Thyroid gland (tissue), 4 donors: ENCODE measurements at regions not wholly inside any gene's neighbourhood (a gene's known extent, or its start where the extent isn't known, plus 50 kb on each side); places are given as distances from the start of the nearest gene placed in this dataset.

Source experiments
- DNase-seq, 2 donors: peaks; one replicate each; pipeline ENCODE4 v3.0.0-alpha.2; 2019
- H3K27ac ChIP-seq, 3 donors: fragments of 200-600 bp; sonication (generic); 1 replicate in 2 of 3; 2 replicates in 1 of 3; pipeline ENCODE4 v1.5.1; 2016 to 2019; ENCODE audit warnings: mild to moderate bottlenecking in 1 of 3, moderate library complexity in 1 of 3
- H3K27me3 ChIP-seq: fragments of 200-600 bp; sonication (generic); one replicate; pipeline ENCODE4 v1.5.1; 2019
- H3K36me3 ChIP-seq, 2 donors: fragments of 200-600 bp; sonication (generic); one replicate each; pipeline ENCODE4 v1.5.1; 2016 to 2019
- H3K4me1 ChIP-seq, 2 donors: fragments of 200-600 bp; sonication (generic); one replicate each; pipeline ENCODE4 v1.5.1; 2017 to 2019
- H3K4me3 ChIP-seq, 3 donors: fragments of 200-600 bp; sonication (generic); replicated peaks in 1 of 3; 1 replicate in 2 of 3; 2 replicates in 1 of 3; pipeline ENCODE4 v1.5.1; 2016; ENCODE audit warnings: mild to moderate bottlenecking in 1 of 3
- H3K9me3 ChIP-seq: fragments of 200-600 bp; sonication (generic); one replicate; pipeline ENCODE4 v1.5.1; 2017
- CTCF ChIP-seq, 6 experiments: fragments of 200-600 bp in 3 of 6; fragments of 450-650 bp in 3 of 6; sonication (generic) in 3 of 6; IDR thresholded peaks; one replicate each; pipeline ENCODE4 v1.5.1; 2016 to 2019; ENCODE audit warnings: antibody characterized with exemption in 6 of 6, mild to moderate bottlenecking in 2 of 6, inconsistent platforms in 1 of 6, moderate library complexity in 1 of 6
- POLR2A ChIP-seq, 2 donors: fragments of 450-650 bp; IDR thresholded peaks; one replicate each; pipeline ENCODE4 v1.6.1; 2017; ENCODE audit warnings: antibody characterized with exemption in 2 of 2, mild to moderate bottlenecking in 2 of 2, moderate library complexity in 1 of 2
- WGBS, 2 donors: methylation state at CpG; one replicate each; pipeline ENCODE4 v1.1.5; 2017; 5-methylcytosine and 5-hydroxymethylcytosine counted together
- intact Hi-C: fragments of 100-400 bp; cut with DNase I; formaldehyde crosslinking; loops from one replicate; pipeline ENCODE4 v1.15.1; 2023

GRCh38 chr16:51640196-51640595 lies 489.1 kb upstream of the SALL1 start:
- H3K4me3 ChIP-seq = no peak overlapping the region
- WGBS, 2 donors = 92 to 95% methylated on average over 4 of the region's 4 CpGs
- no peaks in the 10 kb centered on the region for H3K4me1 ChIP-seq
- no peak for DNase-seq
- no peaks in the 10 kb centered on the region for H3K9me3 ChIP-seq
- no peak overlapping the region for H3K27ac ChIP-seq
- TF ChIP-seq CTCF (IDR thresholded peaks at IDR 0.05) = no peak
- TF ChIP-seq POLR2A (IDR thresholded peaks at IDR 0.05) = no peak
- no peaks in the 10 kb centered on the region for H3K27me3 ChIP-seq
- H3K36me3 ChIP-seq = no peaks in the 10 kb centered on the region
- intact Hi-C loops = no loop called here

- DNase-seq = no peak
- TF ChIP-seq POLR2A (IDR thresholded peaks at IDR 0.05) (no peak), CTCF (IDR thresholded peaks at IDR 0.05) (no peak)
- no peaks in the 10 kb centered on the region for H3K9me3 ChIP-seq
- no peak overlapping the region for H3K27ac ChIP-seq
- 77 to 90% methylated on average over 3 of the region's 3 CpGs for WGBS, 2 donors
- no peaks in the 10 kb centered on the region for H3K36me3 ChIP-seq
- H3K27me3 ChIP-seq = no peaks in the 10 kb centered on the region
- no peak overlapping the region for H3K4me3 ChIP-seq
- intact Hi-C loops = no loop called here
- no peaks in the 10 kb centered on the region for H3K4me1 ChIP-seq
These were observed 487.5 kb upstream of the SALL1 start for GRCh38 chr16:51638339-51639135.

- Histone ChIP-seq H3K27me3 (no peaks in the 10 kb centered on the region), H3K9me3 (no peaks in the 10 kb centered on the region), H3K4me3 (no peak overlapping the region), H3K4me1 (no peaks in the 10 kb centered on the region), H3K27ac (no peak overlapping the region), H3K36me3 (no peaks in the 10 kb centered on the region)
- DNase-seq = no peak
- no peak for TF ChIP-seq CTCF (IDR thresholded peaks at IDR 0.05)
- no peak for TF ChIP-seq POLR2A (IDR thresholded peaks at IDR 0.05)
- WGBS, 2 donors = 66 to 68% methylated on average over 8 of the region's 8 CpGs
- intact Hi-C loops = no loop called here
These were observed 486.7 kb upstream of the SALL1 start for GRCh38 chr16:51637770-51638094.

- no peak for TF ChIP-seq CTCF (IDR thresholded peaks at IDR 0.05)
- TF ChIP-seq POLR2A (IDR thresholded peaks at IDR 0.05) = no peak
- no peak for DNase-seq
- Histone ChIP-seq H3K9me3 (no peaks in the 10 kb centered on the region), H3K27me3 (no peaks in the 10 kb centered on the region), H3K36me3 (no peaks in the 10 kb centered on the region), H3K4me1 (no peaks in the 10 kb centered on the region), H3K27ac (no peak overlapping the region), H3K4me3 (no peak overlapping the region)
- intact Hi-C loops = no loop called here
- 63 to 64% methylated on average over 16 of the region's 16 CpGs for WGBS, 2 donors
These were observed 486.1 kb upstream of the SALL1 start for GRCh38 chr16:51636920-51637769.

GRCh38 chr16:51635181-51635580 lies 484.1 kb upstream of the SALL1 start:
- WGBS, 2 donors = 50 to 63% methylated on average over 4 of the region's 4 CpGs
- TF ChIP-seq CTCF (IDR thresholded peaks at IDR 0.05) (no peak), POLR2A (IDR thresholded peaks at IDR 0.05) (no peak)
- H3K36me3 ChIP-seq = no peaks in the 10 kb centered on the region
- no peaks in the 10 kb centered on the region for H3K9me3 ChIP-seq
- H3K4me1 ChIP-seq = no peaks in the 10 kb centered on the region
- no peak for DNase-seq
- intact Hi-C loops = no loop called here
- no peak overlapping the region for H3K27ac ChIP-seq
- no peaks in the 10 kb centered on the region for H3K27me3 ChIP-seq
- no peak overlapping the region for H3K4me3 ChIP-seq
